Astrocyte of the cerebellum (primary cell): ENCODE measurements at regions not wholly inside any gene's neighbourhood (a gene's known extent, or its start where the extent isn't known, plus 50 kb on each side); places are given as distances from the start of the nearest gene placed in this dataset.

Source experiments
- DNase-seq: peaks from one replicate; pipeline ENCODE4 v3.0.0-alpha.2; 2011; ENCODE audit warnings: low read depth
- H3K4me3 ChIP-seq: 2 replicates; pipeline ENCODE4 v1.5.1; 2011; ENCODE audit warnings: mild to moderate bottlenecking, low read depth, low read length, moderate library complexity
- CTCF ChIP-seq: IDR thresholded peaks from 2 replicates; pipeline ENCODE4 v1.5.1; 2012; ENCODE audit warnings: low read length, low read depth, moderate library complexity, mild to moderate bottlenecking; ENCODE audit errors: missing control alignments
- in situ Hi-C: cut with HindIII; loops from 2 replicates; pipeline ENCODE4 v1.10.0; 2017; ENCODE audit warnings: low sequenced_read_pairs

- DNase-seq = no peak
- in situ Hi-C loops = no loop called here
- no peak overlapping the region for H3K4me3 ChIP-seq
- TF ChIP-seq CTCF = no peak
Observed at GRCh38 chr12:60803147-60803546, 1207.3 kb downstream of the SLC16A7 start.

DNA sequence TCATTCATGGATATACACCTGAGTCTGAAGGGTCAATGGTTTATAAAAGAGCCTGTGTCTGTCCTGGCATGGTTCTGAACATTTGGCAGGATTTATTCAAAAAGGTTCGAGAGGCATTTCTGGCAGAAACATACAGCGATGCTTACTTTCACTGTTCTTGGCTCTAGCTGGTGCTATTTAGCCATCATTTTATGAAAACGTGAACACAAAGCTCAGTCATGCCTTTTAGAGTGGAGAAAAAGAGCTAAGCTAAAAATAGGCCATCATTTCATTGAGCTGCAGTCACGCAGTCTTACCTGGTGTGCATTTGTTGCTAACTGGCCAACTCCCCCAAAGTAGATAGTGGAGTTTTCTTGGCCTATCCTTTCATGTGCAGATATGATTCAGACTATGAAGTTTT, 1209.5 kb downstream of the SLC16A7 start:
- no peak for DNase-seq
- in situ Hi-C loops = no loop called here
- no peak for TF ChIP-seq CTCF
- no peak overlapping the region for H3K4me3 ChIP-seq

DNA sequence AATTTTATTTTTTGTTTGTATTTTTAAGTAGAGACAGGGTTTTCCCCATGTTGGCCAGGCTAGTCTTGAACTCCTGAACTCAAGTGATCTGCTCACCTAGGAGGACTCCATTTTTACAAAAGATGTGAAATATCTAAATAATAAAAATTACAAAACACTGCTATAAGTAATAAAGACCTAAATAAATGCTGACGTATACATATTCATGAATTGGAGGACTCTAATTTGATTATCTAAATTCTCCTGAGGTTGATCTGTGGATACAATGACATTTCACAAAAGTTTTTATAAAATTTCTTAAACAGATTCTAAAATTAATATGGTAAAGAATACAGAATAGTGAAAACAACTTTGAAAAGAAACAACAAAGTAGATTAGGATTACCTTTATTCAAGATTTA, 1224.0 kb downstream of the SLC16A7 start:
- in situ Hi-C loops = no loop called here
- DNase-seq = no peak
- no peak for TF ChIP-seq CTCF
- H3K4me3 ChIP-seq = no peak overlapping the region

GRCh38 chr12:60822580-60822979, 1226.8 kb downstream of the SLC16A7 start:
- no peak overlapping the region for H3K4me3 ChIP-seq
- in situ Hi-C loops = no loop called here
- no peak for TF ChIP-seq CTCF
- DNase-seq = no peak

- in situ Hi-C loops = no loop called here
- no peak overlapping the region for H3K4me3 ChIP-seq
- no peak for TF ChIP-seq CTCF
- DNase-seq = no peak
Observed at GRCh38 chr12:60830381-60830780, 1234.6 kb downstream of the SLC16A7 start.

- no peak for TF ChIP-seq CTCF
- H3K4me3 ChIP-seq = no peak overlapping the region
- in situ Hi-C loops = no loop called here
- DNase-seq = no peak
Observed at GRCh38 chr12:60832290-60832689, 1236.5 kb downstream of the SLC16A7 start.

DNA sequence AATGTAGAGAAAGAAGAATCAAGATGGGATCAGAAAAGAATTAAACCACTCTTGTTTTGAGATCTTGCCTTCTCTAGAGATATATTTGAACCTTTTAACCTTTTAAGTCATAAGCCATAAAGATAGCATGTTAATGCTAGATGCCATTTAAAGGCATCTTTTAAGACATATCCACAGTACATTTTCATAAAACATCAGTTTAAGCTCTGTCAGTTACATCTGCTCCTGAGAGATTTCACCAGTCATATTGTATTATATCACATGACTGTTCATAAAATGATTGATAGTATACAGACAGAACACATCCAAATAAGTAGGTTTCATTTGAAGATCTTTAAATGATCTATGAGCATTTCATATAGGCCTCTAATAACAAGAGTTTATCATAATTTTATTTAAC, 1238.5 kb downstream of the SLC16A7 start:
- in situ Hi-C loops = no loop called here
- no peak overlapping the region for H3K4me3 ChIP-seq
- DNase-seq = no peak
- no peak for TF ChIP-seq CTCF
